Caco-2 (cell line): ENCODE measurements at regions not wholly inside any gene's neighbourhood (a gene's known extent, or its start where the extent isn't known, plus 50 kb on each side); places are given as distances from the start of the nearest gene placed in this dataset.

Source experiments
- BruUV-seq: library from RNA; stranded (reverse); fragments of 400-500 nt; replicated peaks from 2 replicates; lab custom pipeline; 2021; lab: Mats Ljungman, UMichigan
- CTCF ChIA-PET: fragments of 300-600 bp; sonication (Branson Sonifier 250); formaldehyde crosslinking; loops from one replicate; lab custom pipeline; 2022; ENCODE audit warnings: antibody characterized with exemption; lab: Charles Lee
- POLR2A ChIA-PET: fragments of 300-600 bp; sonication (Branson Sonifier 250); formaldehyde crosslinking; loops from one replicate; lab custom pipeline; 2022; ENCODE audit warnings: antibody characterized with exemption; lab: Charles Lee
- DNase-seq, 2 experiments: peaks; one replicate each; pipeline versions ENCODE4 v3.0.0 to v3.0.0-alpha.2; 2020 to 2022
- H3K27me3 ChIP-seq: replicated peaks from 2 replicates; pipeline ENCODE4 v1.6.0; 2011; ENCODE audit warnings: low read length; ENCODE audit not compliant: control insufficient read depth, insufficient read depth
- H3K36me3 ChIP-seq: 2 replicates; pipeline ENCODE4 v1.5.1; 2011; ENCODE audit warnings: low read length; ENCODE audit not compliant: control insufficient read depth, insufficient read depth
- H3K4me1 ChIP-seq: fragments of 250-450 bp; sonication (Bioruptor Pico); 2 replicates; pipeline ENCODE4 v1.5.1; 2020; ENCODE audit warnings: mild to moderate bottlenecking
- H3K4me3 ChIP-seq: 2 replicates; pipeline ENCODE4 v1.5.1; 2011; ENCODE audit warnings: low read depth, mild to moderate bottlenecking, control low read depth, low read length
- H3K9me3 ChIP-seq: fragments of 250-450 bp; sonication (Bioruptor Pico); 2 replicates; pipeline ENCODE4 v1.5.1; 2020; ENCODE audit warnings: mild to moderate bottlenecking, moderate library complexity
- H3K27ac Mint-ChIP-seq: one replicate; pipeline ENCODE4 v1.8.0; 2022; ENCODE audit warnings: mixed read lengths; ENCODE audit not compliant: unreplicated experiment
- H3K27me3 Mint-ChIP-seq: one replicate; pipeline ENCODE4 v1.8.0; 2022; ENCODE audit warnings: mixed read lengths; ENCODE audit not compliant: insufficient read depth, unreplicated experiment
- H3K36me3 Mint-ChIP-seq: one replicate; pipeline ENCODE4 v1.8.0; 2022; ENCODE audit warnings: mild to moderate bottlenecking, mixed read lengths; ENCODE audit not compliant: insufficient read depth, unreplicated experiment
- H3K4me1 Mint-ChIP-seq: one replicate; pipeline ENCODE4 v1.8.0; 2022; ENCODE audit warnings: low read depth, mixed read lengths; ENCODE audit not compliant: unreplicated experiment
- H3K4me3 Mint-ChIP-seq: one replicate; pipeline ENCODE4 v1.8.0; 2022; ENCODE audit warnings: mild to moderate bottlenecking, moderate library complexity, mixed read lengths; ENCODE audit not compliant: unreplicated experiment
- H3K9me3 Mint-ChIP-seq: one replicate; pipeline ENCODE4 v1.8.0; 2022; ENCODE audit warnings: mixed read lengths; ENCODE audit not compliant: unreplicated experiment
- intact Hi-C: fragments of 100-400 bp; cut with micrococcal nuclease; formaldehyde crosslinking; loops from one replicate; pipeline ENCODE4 v1.10.0; 2022; ENCODE audit not compliant: unreplicated experiment
- TF ChIP-seq, protein P1 (sequence below), 2 experiments: fragments of 200-600 bp in 1 of 2; IDR thresholded peaks; 1 replicate in 1 of 2; 2 replicates in 1 of 2; pipeline versions ENCODE4 v1.5.1 to v1.8.0; 2011 to 2022; ENCODE audit warnings: antibody characterized with exemption in 1 of 2, control low read depth in 1 of 2, inconsistent platforms in 1 of 2, low read depth in 1 of 2, low read length in 1 of 2, mild to moderate bottlenecking in 1 of 2, moderate library complexity in 1 of 2; ENCODE audit not compliant: insufficient read depth in 1 of 2, severe bottlenecking in 1 of 2, unreplicated experiment in 1 of 2

GRCh38 chr13:111636271-111636670, 315.8 kb downstream of the TEX29 start:
- H3K27me3 Mint-ChIP-seq = peaks cover 24% of the 10 kb centered on the region
- H3K9me3 Mint-ChIP-seq = no peaks in the 10 kb centered on the region
- no TSS peak for BruUV-seq
- intact Hi-C loops = no loop called here
- no peak overlapping the region for H3K27ac Mint-ChIP-seq
- TF ChIP-seq, protein P1, sequence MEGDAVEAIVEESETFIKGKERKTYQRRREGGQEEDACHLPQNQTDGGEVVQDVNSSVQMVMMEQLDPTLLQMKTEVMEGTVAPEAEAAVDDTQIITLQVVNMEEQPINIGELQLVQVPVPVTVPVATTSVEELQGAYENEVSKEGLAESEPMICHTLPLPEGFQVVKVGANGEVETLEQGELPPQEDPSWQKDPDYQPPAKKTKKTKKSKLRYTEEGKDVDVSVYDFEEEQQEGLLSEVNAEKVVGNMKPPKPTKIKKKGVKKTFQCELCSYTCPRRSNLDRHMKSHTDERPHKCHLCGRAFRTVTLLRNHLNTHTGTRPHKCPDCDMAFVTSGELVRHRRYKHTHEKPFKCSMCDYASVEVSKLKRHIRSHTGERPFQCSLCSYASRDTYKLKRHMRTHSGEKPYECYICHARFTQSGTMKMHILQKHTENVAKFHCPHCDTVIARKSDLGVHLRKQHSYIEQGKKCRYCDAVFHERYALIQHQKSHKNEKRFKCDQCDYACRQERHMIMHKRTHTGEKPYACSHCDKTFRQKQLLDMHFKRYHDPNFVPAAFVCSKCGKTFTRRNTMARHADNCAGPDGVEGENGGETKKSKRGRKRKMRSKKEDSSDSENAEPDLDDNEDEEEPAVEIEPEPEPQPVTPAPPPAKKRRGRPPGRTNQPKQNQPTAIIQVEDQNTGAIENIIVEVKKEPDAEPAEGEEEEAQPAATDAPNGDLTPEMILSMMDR (IDR thresholded peaks at IDR 0.05; ENCODE audit: insufficient read depth in 1 of 2, low read depth in 1 of 2, low read length in 1 of 2, severe bottlenecking in 1 of 2, unreplicated experiment in 1 of 2) = no peak
- CTCF ChIA-PET = no interaction called here
- DNase-seq = no peak
- POLR2A ChIA-PET = no interaction called here
- no peaks in the 10 kb centered on the region for H3K4me1 Mint-ChIP-seq
- Histone ChIP-seq H3K4me1 (no peaks in the 10 kb centered on the region), H3K4me3 (no peak overlapping the region), H3K9me3 (no peaks in the 10 kb centered on the region), H3K36me3 (no peaks in the 10 kb centered on the region), H3K27me3 (no peaks in the 10 kb centered on the region)
- no peak overlapping the region for H3K4me3 Mint-ChIP-seq
- H3K36me3 Mint-ChIP-seq = no peaks in the 10 kb centered on the region

DNA sequence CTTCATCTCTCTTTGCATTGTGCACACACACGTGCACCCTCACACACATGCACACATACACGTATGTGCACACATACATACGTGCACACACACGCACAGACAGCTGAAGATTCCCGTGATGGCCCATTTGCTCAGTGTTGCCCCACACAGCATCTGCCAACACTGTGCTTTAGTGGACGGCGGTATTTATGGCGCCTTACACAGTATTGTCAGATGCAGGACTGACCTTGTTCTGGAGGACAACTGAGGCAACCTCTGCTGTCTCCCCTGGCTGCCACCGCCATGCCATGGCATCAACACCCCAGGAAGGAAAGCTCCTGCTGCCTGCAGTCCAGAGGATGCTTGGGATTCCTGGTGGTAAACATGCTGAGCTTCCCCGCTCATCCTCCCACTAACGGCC, 316.4 kb downstream of the TEX29 start:
- intact Hi-C loops = no loop called here
- DNase-seq = no peak
- CTCF ChIA-PET = no interaction called here
- BruUV-seq = no TSS peak
- H3K36me3 ChIP-seq = no peaks in the 10 kb centered on the region
- Mint-ChIP-seq H3K4me3 (no peak overlapping the region), H3K27ac (no peak overlapping the region), H3K27me3 (peaks cover 24% of the 10 kb centered on the region), H3K4me1 (no peaks in the 10 kb centered on the region), H3K9me3 (no peaks in the 10 kb centered on the region), H3K36me3 (no peaks in the 10 kb centered on the region)
- H3K4me3 ChIP-seq = no peak overlapping the region
- H3K4me1 ChIP-seq = no peaks in the 10 kb centered on the region
- POLR2A ChIA-PET = no interaction called here
- TF ChIP-seq, protein P1 (IDR thresholded peaks at IDR 0.05; ENCODE audit: insufficient read depth in 1 of 2, low read depth in 1 of 2, low read length in 1 of 2, severe bottlenecking in 1 of 2, unreplicated experiment in 1 of 2) = no peak
- H3K9me3 ChIP-seq = no peaks in the 10 kb centered on the region
- H3K27me3 ChIP-seq = no peaks in the 10 kb centered on the region

GRCh38 chr13:111637365-111637764, 316.9 kb downstream of the TEX29 start:
- DNase-seq = no peak
- no peaks in the 10 kb centered on the region for H3K4me1 ChIP-seq
- TF ChIP-seq, protein P1 (IDR thresholded peaks at IDR 0.05; ENCODE audit: insufficient read depth in 1 of 2, low read depth in 1 of 2, low read length in 1 of 2, severe bottlenecking in 1 of 2, unreplicated experiment in 1 of 2) = no peak
- H3K4me1 Mint-ChIP-seq = no peaks in the 10 kb centered on the region
- H3K27me3 ChIP-seq = no peaks in the 10 kb centered on the region
- H3K27ac Mint-ChIP-seq = no peak overlapping the region
- ChIA-PET CTCF (no interaction called here), POLR2A (no interaction called here)
- BruUV-seq = no TSS peak
- no peak overlapping the region for H3K4me3 ChIP-seq
- H3K36me3 ChIP-seq = no peaks in the 10 kb centered on the region
- H3K9me3 ChIP-seq = no peaks in the 10 kb centered on the region
- no peak overlapping the region for H3K4me3 Mint-ChIP-seq
- peaks cover 27% of the 10 kb centered on the region for H3K27me3 Mint-ChIP-seq
- H3K9me3 Mint-ChIP-seq = no peaks in the 10 kb centered on the region
- intact Hi-C loops = no loop called here
- H3K36me3 Mint-ChIP-seq = no peaks in the 10 kb centered on the region
